Loucy (cell line): ENCODE measurements at regions not wholly inside any gene's neighbourhood (a gene's known extent, or its start where the extent isn't known, plus 50 kb on each side); places are given as distances from the start of the nearest gene placed in this dataset.

Source experiments
- H2AFZ ChIP-seq: fragments of 200-600 bp; sonication (generic); 2 replicates; pipeline ENCODE4 v1.6.0; 2016; ENCODE audit warnings: antibody characterized with exemption, mild to moderate bottlenecking, low read length, moderate library complexity
- H3F3A ChIP-seq: fragments of 200-600 bp; 2 replicates; pipeline ENCODE4 v1.6.0; 2016; ENCODE audit warnings: antibody characterized with exemption, low read depth, mild to moderate bottlenecking
- H3K27me3 ChIP-seq: fragments of 200-600 bp; sonication (generic); 2 replicates; pipeline ENCODE4 v1.6.1; 2014; ENCODE audit warnings: low read length, mild to moderate bottlenecking; ENCODE audit not compliant: insufficient read depth, poor library complexity, severe bottlenecking
- H3K36me3 ChIP-seq: fragments of 200-600 bp; sonication (generic); 2 replicates; pipeline ENCODE4 v1.6.1; 2016; ENCODE audit warnings: low read length; ENCODE audit not compliant: insufficient read depth
- H3K4me1 ChIP-seq: fragments of 200-600 bp; sonication (generic); 2 replicates; pipeline ENCODE4 v1.5.1; 2014; ENCODE audit warnings: low read length, mild to moderate bottlenecking; ENCODE audit not compliant: insufficient read depth, poor library complexity, severe bottlenecking
- H3K4me2 ChIP-seq: fragments of 200-600 bp; sonication (generic); 2 replicates; pipeline ENCODE4 v1.6.0; 2014; ENCODE audit warnings: antibody characterized with exemption, low read length, low read depth, mild to moderate bottlenecking; ENCODE audit not compliant: poor library complexity, severe bottlenecking
- H3K4me3 ChIP-seq: fragments of 200-600 bp; sonication (generic); 2 replicates; pipeline ENCODE4 v1.5.1; 2014; ENCODE audit warnings: low read length, mild to moderate bottlenecking, mixed read lengths; ENCODE audit not compliant: poor library complexity, severe bottlenecking
- H3K79me2 ChIP-seq: fragments of 200-600 bp; sonication (generic); 2 replicates; pipeline ENCODE4 v1.6.1; 2014; ENCODE audit warnings: low read length; ENCODE audit not compliant: insufficient read depth
- H3K9ac ChIP-seq: fragments of 200-600 bp; sonication (generic); 2 replicates; pipeline ENCODE4 v1.6.0; 2014; ENCODE audit warnings: mild to moderate bottlenecking, low read depth, low read length, moderate library complexity; ENCODE audit not compliant: poor library complexity, severe bottlenecking
- H3K9me2 ChIP-seq: fragments of 200-600 bp; sonication (generic); replicated peaks from 2 replicates; pipeline ENCODE4 v1.6.1; 2016; ENCODE audit warnings: low read depth, low read length, mixed read lengths
- H3K9me3 ChIP-seq: fragments of 200-600 bp; sonication (generic); 2 replicates; pipeline ENCODE4 v1.6.1; 2014; ENCODE audit warnings: mild to moderate bottlenecking, antibody characterized with exemption, low read length, low read depth; ENCODE audit not compliant: insufficient read depth
- H4K20me1 ChIP-seq: fragments of 200-600 bp; sonication (generic); 2 replicates; pipeline ENCODE4 v1.6.0; 2014; ENCODE audit warnings: antibody characterized with exemption, low read length, mild to moderate bottlenecking; ENCODE audit not compliant: insufficient read depth, poor library complexity, severe bottlenecking
- EZH2phosphoT487 ChIP-seq: fragments of 200-600 bp; IDR thresholded peaks from 2 replicates; pipeline ENCODE4 v1.6.1; 2018; ENCODE audit warnings: antibody characterized with exemption, mild to moderate bottlenecking, moderate library complexity, borderline replicate concordance
- TF ChIP-seq, protein P1 (sequence below): fragments of 200-600 bp; sonication (generic); conservative IDR thresholded peaks from 2 replicates; pipeline ENCODE4 v1.5.1; 2014; ENCODE audit warnings: mild to moderate bottlenecking, antibody characterized with exemption, low read length

DNA sequence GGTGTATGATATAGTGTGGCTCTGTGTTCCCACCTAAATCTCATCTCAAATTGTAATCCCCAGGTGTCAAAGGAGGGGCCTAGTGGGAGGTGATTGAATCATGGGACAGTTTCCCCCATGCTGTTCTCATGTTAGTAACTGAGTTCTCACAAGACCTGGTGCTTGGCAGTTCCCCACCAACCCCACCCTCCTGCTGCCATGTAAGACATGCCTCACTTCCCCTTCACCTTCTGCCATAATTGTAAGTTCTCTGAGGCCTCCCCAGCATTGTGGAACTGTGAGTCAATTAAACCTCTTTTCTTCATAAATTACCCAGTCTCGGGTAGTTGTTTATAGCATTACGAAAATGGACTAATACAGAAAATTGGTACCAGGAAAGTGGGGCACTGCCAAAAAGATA lies 1705.3 kb downstream of the NCAM2 start:
- Histone ChIP-seq H3K9me3 (no peaks in the 10 kb centered on the region), H3K36me3 (no peaks in the 10 kb centered on the region), H3K27me3 (no peaks in the 10 kb centered on the region), H3K4me3 (no peak overlapping the region), H2AFZ (no peak overlapping the region), H3K79me2 (no peaks in the 10 kb centered on the region), H3F3A (no peaks in the 10 kb centered on the region), H4K20me1 (no peaks in the 10 kb centered on the region), H3K4me2 (no peak overlapping the region), H3K9me2 (no peaks in the 10 kb centered on the region), H3K4me1 (no peaks in the 10 kb centered on the region), H3K9ac (no peak overlapping the region)
- TF ChIP-seq, protein P1, sequence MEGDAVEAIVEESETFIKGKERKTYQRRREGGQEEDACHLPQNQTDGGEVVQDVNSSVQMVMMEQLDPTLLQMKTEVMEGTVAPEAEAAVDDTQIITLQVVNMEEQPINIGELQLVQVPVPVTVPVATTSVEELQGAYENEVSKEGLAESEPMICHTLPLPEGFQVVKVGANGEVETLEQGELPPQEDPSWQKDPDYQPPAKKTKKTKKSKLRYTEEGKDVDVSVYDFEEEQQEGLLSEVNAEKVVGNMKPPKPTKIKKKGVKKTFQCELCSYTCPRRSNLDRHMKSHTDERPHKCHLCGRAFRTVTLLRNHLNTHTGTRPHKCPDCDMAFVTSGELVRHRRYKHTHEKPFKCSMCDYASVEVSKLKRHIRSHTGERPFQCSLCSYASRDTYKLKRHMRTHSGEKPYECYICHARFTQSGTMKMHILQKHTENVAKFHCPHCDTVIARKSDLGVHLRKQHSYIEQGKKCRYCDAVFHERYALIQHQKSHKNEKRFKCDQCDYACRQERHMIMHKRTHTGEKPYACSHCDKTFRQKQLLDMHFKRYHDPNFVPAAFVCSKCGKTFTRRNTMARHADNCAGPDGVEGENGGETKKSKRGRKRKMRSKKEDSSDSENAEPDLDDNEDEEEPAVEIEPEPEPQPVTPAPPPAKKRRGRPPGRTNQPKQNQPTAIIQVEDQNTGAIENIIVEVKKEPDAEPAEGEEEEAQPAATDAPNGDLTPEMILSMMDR = no peak
- TF ChIP-seq EZH2phosphoT487 = no peak

- H3K4me1 ChIP-seq = no peaks in the 10 kb centered on the region
- no peaks in the 10 kb centered on the region for H3K9me3 ChIP-seq
- no peak overlapping the region for H2AFZ ChIP-seq
- no peaks in the 10 kb centered on the region for H3K79me2 ChIP-seq
- H3K4me2 ChIP-seq = no peak overlapping the region
- no peak overlapping the region for H3K4me3 ChIP-seq
- H3K9ac ChIP-seq = no peak overlapping the region
- H3F3A ChIP-seq = no peaks in the 10 kb centered on the region
- no peaks in the 10 kb centered on the region for H4K20me1 ChIP-seq
- H3K27me3 ChIP-seq = no peaks in the 10 kb centered on the region
- H3K9me2 ChIP-seq = no peaks in the 10 kb centered on the region
- no peaks in the 10 kb centered on the region for H3K36me3 ChIP-seq
- no peak for TF ChIP-seq EZH2phosphoT487
- TF ChIP-seq, protein P1 = no peak
Observed at GRCh38 chr21:22710721-22711120, 1712.5 kb downstream of the NCAM2 start.

DNA sequence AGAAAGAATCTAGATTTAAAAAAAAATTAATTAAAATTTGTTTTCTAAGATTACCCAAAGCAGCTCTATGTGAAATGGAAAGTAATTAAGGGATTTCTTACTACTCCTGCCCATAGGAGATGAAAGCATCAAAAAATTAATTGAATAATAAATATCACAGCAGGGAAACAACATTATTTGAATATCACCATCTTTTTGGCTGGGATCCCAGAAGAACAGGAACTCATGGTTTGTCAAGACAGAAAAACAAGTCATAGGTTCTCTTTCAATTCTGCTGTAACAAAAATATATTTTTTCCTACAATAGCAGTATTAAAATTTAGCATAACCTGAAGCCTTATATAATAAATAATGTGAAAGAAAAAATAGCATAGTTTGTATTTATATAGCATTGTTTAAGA lies 1713.4 kb downstream of the NCAM2 start:
- H3K9ac ChIP-seq = no peak overlapping the region
- H3K4me3 ChIP-seq = no peak overlapping the region
- H3K79me2 ChIP-seq = no peaks in the 10 kb centered on the region
- H2AFZ ChIP-seq = no peak overlapping the region
- H3K4me2 ChIP-seq = no peak overlapping the region
- H3F3A ChIP-seq = no peaks in the 10 kb centered on the region
- no peaks in the 10 kb centered on the region; the same call in 1 of the 2 replicates for H3K9me3 ChIP-seq
- TF ChIP-seq, protein P1 = no peak
- TF ChIP-seq EZH2phosphoT487 = no peak
- no peaks in the 10 kb centered on the region for H3K4me1 ChIP-seq
- H4K20me1 ChIP-seq = no peaks in the 10 kb centered on the region
- no peaks in the 10 kb centered on the region for H3K27me3 ChIP-seq
- no peaks in the 10 kb centered on the region for H3K36me3 ChIP-seq
- H3K9me2 ChIP-seq = no peaks in the 10 kb centered on the region
